BE2C (cell line): ENCODE measurements at regions not wholly inside any gene's neighbourhood (a gene's known extent, or its start where the extent isn't known, plus 50 kb on each side); places are given as distances from the start of the nearest gene placed in this dataset.

ENCODE experiments used
- DNase-seq: peaks from one replicate; pipeline ENCODE4 v3.0.0-alpha.2; 2020
- H3K27me3 ChIP-seq: fragments of 250-450 bp; sonication (Bioruptor Pico); 2 replicates; pipeline ENCODE4 v1.5.1; 2020; ENCODE audit warnings: mild to moderate bottlenecking
- H3K36me3 ChIP-seq: fragments of 250-450 bp; sonication (Bioruptor Pico); 2 replicates; pipeline ENCODE4 v1.5.1; 2020; ENCODE audit warnings: mild to moderate bottlenecking
- H3K4me1 ChIP-seq: fragments of 250-450 bp; sonication (Bioruptor Pico); 2 replicates; pipeline ENCODE4 v1.5.1; 2020
- H3K4me3 ChIP-seq: 2 replicates; pipeline ENCODE4 v1.5.1; 2011; ENCODE audit warnings: low read depth, low read length
- H3K9me3 ChIP-seq: fragments of 250-450 bp; sonication (Bioruptor Pico); 2 replicates; pipeline ENCODE4 v1.5.1; 2020
- CTCF ChIP-seq: IDR thresholded peaks from 2 replicates; pipeline ENCODE4 v1.5.1; 2012; ENCODE audit warnings: mild to moderate bottlenecking, low read depth, low read length

DNA sequence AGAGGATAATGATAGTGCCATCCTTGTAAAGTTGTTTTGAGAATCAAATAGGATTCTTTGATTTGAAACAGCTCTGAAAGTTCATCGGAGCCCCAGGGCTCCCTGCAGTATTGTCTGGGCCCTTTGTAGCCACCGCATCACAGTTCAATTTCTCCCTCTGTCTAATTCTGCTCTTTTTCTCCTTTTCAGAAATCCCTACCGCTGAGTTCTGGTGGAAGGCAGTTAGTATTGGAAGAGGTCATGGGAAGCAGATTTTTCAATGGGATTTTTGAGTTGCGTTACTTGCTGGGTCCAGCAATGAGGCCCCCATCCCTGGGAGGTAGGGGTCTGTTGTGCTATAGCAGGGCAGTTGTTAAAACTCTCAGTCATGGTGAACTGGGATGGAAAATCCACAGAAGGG is 101.0 kb upstream of the DISP3 start:
- Histone ChIP-seq H3K27me3 (no peaks in the 10 kb centered on the region), H3K4me1 (no peaks in the 10 kb centered on the region), H3K36me3 (no peaks in the 10 kb centered on the region), H3K9me3 (no peaks in the 10 kb centered on the region), H3K4me3 (no peak overlapping the region)
- TF ChIP-seq CTCF: no peak
- DNase-seq: no peak

GRCh38 chr1:11379851-11380250 is 99.1 kb upstream of the DISP3 start:
- no peaks in the 10 kb centered on the region for H3K36me3 ChIP-seq
- H3K4me3 ChIP-seq: no peak overlapping the region
- no peaks in the 10 kb centered on the region for H3K4me1 ChIP-seq
- H3K9me3 ChIP-seq: no peaks in the 10 kb centered on the region
- no peaks in the 10 kb centered on the region for H3K27me3 ChIP-seq
- TF ChIP-seq CTCF: no peak
- no peak for DNase-seq

- no peak for DNase-seq
- Histone ChIP-seq H3K4me3 (no peak overlapping the region), H3K27me3 (no peaks in the 10 kb centered on the region), H3K36me3 (no peaks in the 10 kb centered on the region), H3K4me1 (no peaks in the 10 kb centered on the region), H3K9me3 (no peaks in the 10 kb centered on the region)
- no peak for TF ChIP-seq CTCF
Observed at GRCh38 chr1:11380500-11380899, 98.5 kb upstream of the DISP3 start.

DNA sequence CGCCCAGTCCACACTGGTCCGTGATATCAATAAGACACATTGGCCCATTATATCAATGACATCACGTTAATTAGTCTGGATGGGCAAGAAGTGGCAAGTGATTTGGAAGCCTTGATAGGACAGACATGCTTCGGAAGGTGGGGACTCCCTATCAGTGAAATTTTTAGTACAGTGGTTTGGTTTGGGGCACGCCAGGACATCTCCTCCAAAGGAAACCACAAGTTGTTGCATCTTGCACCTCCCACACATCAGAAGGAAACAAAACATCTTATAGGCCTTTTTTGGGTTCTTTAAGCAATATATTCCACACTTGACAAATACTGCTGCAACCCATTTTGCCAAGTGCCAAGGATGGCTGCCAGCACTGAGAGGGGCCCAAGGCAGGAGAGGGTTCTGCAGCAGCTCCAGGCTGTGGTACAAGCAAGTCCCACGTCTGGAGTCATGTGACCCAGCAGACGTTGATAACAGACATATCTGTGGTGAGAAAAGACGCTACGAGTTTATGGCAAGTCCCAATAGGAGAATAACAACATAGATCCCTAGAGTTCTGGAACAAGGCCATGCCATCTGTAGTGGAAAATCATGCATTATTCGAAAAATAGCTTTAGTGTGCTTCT is 95.3 kb upstream of the DISP3 start:
- Histone ChIP-seq H3K36me3 (no peaks in the 10 kb centered on the region), H3K4me1 (no peaks in the 10 kb centered on the region), H3K27me3 (no peaks in the 10 kb centered on the region), H3K4me3 (no peak overlapping the region), H3K9me3 (no peaks in the 10 kb centered on the region)
- no peak for TF ChIP-seq CTCF
- no peak for DNase-seq

DNA sequence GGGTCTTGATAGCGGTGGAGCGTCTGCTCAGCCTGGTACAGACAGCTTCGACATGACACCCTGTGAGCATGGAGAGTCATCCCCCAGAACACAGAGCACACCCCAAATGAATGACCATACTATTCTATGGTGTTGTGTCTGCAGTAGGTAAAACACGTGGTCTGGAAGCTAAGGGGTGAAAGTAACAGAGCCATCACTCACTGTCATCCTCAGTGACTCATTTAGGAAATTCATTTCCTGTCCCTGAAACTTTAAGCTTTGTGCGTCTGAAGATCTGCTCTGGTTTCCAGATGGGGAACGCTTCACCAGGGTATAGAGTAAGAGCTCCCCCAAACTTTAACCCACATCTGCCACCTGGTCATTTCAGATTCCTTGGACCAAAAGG is 94.8 kb upstream of the DISP3 start:
- H3K9me3 ChIP-seq: no peaks in the 10 kb centered on the region
- H3K4me1 ChIP-seq: no peaks in the 10 kb centered on the region
- H3K27me3 ChIP-seq: no peaks in the 10 kb centered on the region
- TF ChIP-seq CTCF: no peak
- DNase-seq: no peak
- no peaks in the 10 kb centered on the region for H3K36me3 ChIP-seq
- no peak overlapping the region for H3K4me3 ChIP-seq

GRCh38 chr1:11387829-11388228 is 91.1 kb upstream of the DISP3 start:
- no peak for DNase-seq
- Histone ChIP-seq H3K4me3 (no peak overlapping the region), H3K36me3 (no peaks in the 10 kb centered on the region), H3K9me3 (no peaks in the 10 kb centered on the region), H3K4me1 (no peaks in the 10 kb centered on the region), H3K27me3 (no peaks in the 10 kb centered on the region)
- TF ChIP-seq CTCF: no peak
